SK-N-SH treated with all-trans-retinoic acid at 6 μM for 48 hours (cell line): ENCODE measurements at regions not wholly inside any gene's neighbourhood (a gene's known extent, or its start where the extent isn't known, plus 50 kb on each side); places are given as distances from the start of the nearest gene placed in this dataset.

Source experiments
- ATAC-seq: fragments of 200-7000 bp; cut with Tn5 transposase; 3 replicates; pipeline ENCODE4 v1.9.1; 2020; ENCODE audit warnings: mild to moderate bottlenecking, moderate library complexity
- ARNTL ChIP-seq: fragments of 450-650 bp; formaldehyde crosslinking; IDR thresholded peaks from 2 replicates; pipeline ENCODE4 v1.5.0; 2020; ENCODE audit warnings: low read depth, mild to moderate bottlenecking, moderate library complexity, borderline replicate concordance
- CREB5 ChIP-seq: fragments of 250-450 bp; sonication (Bioruptor Pico); IDR thresholded peaks from 2 replicates; pipeline ENCODE4 v1.5.1; 2020; ENCODE audit warnings: low read depth, mild to moderate bottlenecking, moderate library complexity
- CSDC2 ChIP-seq: fragments of 250-450 bp; sonication (Bioruptor Pico); IDR thresholded peaks from 2 replicates; pipeline ENCODE4 v1.5.0; 2020; ENCODE audit warnings: mild to moderate bottlenecking, moderate library complexity
- CSRNP3 ChIP-seq: fragments of 250-450 bp; sonication (Bioruptor Pico); IDR thresholded peaks from 2 replicates; pipeline ENCODE4 v1.5.1; 2021; ENCODE audit warnings: mild to moderate bottlenecking, moderate library complexity
- ESRRG ChIP-seq: fragments of 250-450 bp; sonication (Bioruptor Pico); IDR thresholded peaks from 2 replicates; pipeline ENCODE4 v1.6.1; 2021; ENCODE audit warnings: mild to moderate bottlenecking
- GLIS3 ChIP-seq: fragments of 250-450 bp; sonication (Bioruptor Pico); IDR thresholded peaks from 2 replicates; pipeline ENCODE4 v1.5.0; 2020; ENCODE audit warnings: mild to moderate bottlenecking, moderate library complexity
- ISL1 ChIP-seq: fragments of 250-450 bp; sonication (Bioruptor Pico); IDR thresholded peaks from 2 replicates; pipeline ENCODE4 v2.1.2; 2022; ENCODE audit warnings: mild to moderate bottlenecking, moderate library complexity
- PATZ1 ChIP-seq: fragments of 250-450 bp; sonication (Bioruptor Pico); IDR thresholded peaks from 2 replicates; pipeline ENCODE4 v1.8.0; 2020; ENCODE audit warnings: mild to moderate bottlenecking, moderate library complexity, borderline replicate concordance
- POU6F1 ChIP-seq: fragments of 250-450 bp; sonication (Bioruptor Pico); IDR thresholded peaks from 2 replicates; pipeline ENCODE4 v1.8.0; 2021; ENCODE audit warnings: low read depth, mild to moderate bottlenecking, moderate library complexity, borderline replicate concordance
- PPARA ChIP-seq: fragments of 250-450 bp; sonication (Bioruptor Pico); IDR thresholded peaks from 2 replicates; pipeline ENCODE4 v1.5.0; 2020; ENCODE audit warnings: mild to moderate bottlenecking, borderline replicate concordance
- RARB ChIP-seq: fragments of 250-450 bp; sonication (Bioruptor Pico); IDR thresholded peaks from 2 replicates; pipeline ENCODE4 v1.8.0; 2021; ENCODE audit warnings: mild to moderate bottlenecking, moderate library complexity
- SNAI2 ChIP-seq: fragments of 250-450 bp; sonication (Bioruptor Pico); IDR thresholded peaks from 2 replicates; pipeline ENCODE4 v1.5.0; 2020; ENCODE audit warnings: mild to moderate bottlenecking, moderate library complexity
- TCF4 ChIP-seq: fragments of 250-450 bp; sonication (Bioruptor Pico); IDR thresholded peaks from 2 replicates; pipeline ENCODE4 v1.8.0; 2021; ENCODE audit warnings: mild to moderate bottlenecking, moderate library complexity, borderline replicate concordance
- TOX ChIP-seq: fragments of 250-450 bp; sonication (Bioruptor Pico); IDR thresholded peaks from 2 replicates; pipeline ENCODE4 v1.8.0; 2021; ENCODE audit warnings: mild to moderate bottlenecking, moderate library complexity, borderline replicate concordance
- TSHZ2 ChIP-seq: fragments of 250-450 bp; sonication (Bioruptor Pico); IDR thresholded peaks from 2 replicates; pipeline ENCODE4 v1.5.0; 2020; ENCODE audit warnings: mild to moderate bottlenecking, moderate library complexity
- ZC3H10 ChIP-seq: fragments of 250-450 bp; sonication (Bioruptor Pico); IDR thresholded peaks from 2 replicates; pipeline ENCODE4 v1.5.1; 2021; ENCODE audit warnings: mild to moderate bottlenecking, moderate library complexity
- ZFP3 ChIP-seq: fragments of 250-450 bp; sonication (Bioruptor Pico); IDR thresholded peaks from 2 replicates; pipeline ENCODE4 v1.5.0; 2020; ENCODE audit warnings: mild to moderate bottlenecking, moderate library complexity
- ZNF565 ChIP-seq: fragments of 450-650 bp; formaldehyde crosslinking; conservative IDR thresholded peaks from 2 replicates; pipeline ENCODE4 v1.5.0; 2020; ENCODE audit warnings: low read depth, mild to moderate bottlenecking, moderate library complexity
- ZNF70 ChIP-seq: fragments of 450-650 bp; formaldehyde crosslinking; IDR thresholded peaks from 2 replicates; pipeline ENCODE4 v1.5.0; 2020; ENCODE audit warnings: mild to moderate bottlenecking, moderate library complexity

GRCh38 chr1:99083338-99083737, 78.7 kb upstream of the PLPPR5 start:
- TF ChIP-seq ISL1 (CRISPR knock-in tag) (no peak), GLIS3 (CRISPR knock-in tag) (no peak), CREB5 (no peak), TSHZ2 (CRISPR knock-in tag) (no peak), ZFP3 (CRISPR knock-in tag) (no peak), ZC3H10 (no peak), CSDC2 (CRISPR knock-in tag) (no peak), RARB (CRISPR knock-in tag) (no peak), CSRNP3 (CRISPR knock-in tag) (no peak), TCF4 (CRISPR knock-in tag) (no peak)
- no peak for ATAC-seq

GRCh38 chr1:99084562-99084961, 79.9 kb upstream of the PLPPR5 start:
- no peak for TF ChIP-seq ESRRG (CRISPR knock-in tag)
- no peak for TF ChIP-seq SNAI2 (CRISPR knock-in tag)
- TF ChIP-seq POU6F1 (CRISPR knock-in tag), result no peak
- no peak for TF ChIP-seq ZC3H10
- TF ChIP-seq RARB (CRISPR knock-in tag), result no peak
- no peak for TF ChIP-seq TOX (CRISPR knock-in tag)
- TF ChIP-seq ZFP3 (CRISPR knock-in tag), result no peak
- TF ChIP-seq TCF4 (CRISPR knock-in tag), result no peak
- no peak for TF ChIP-seq PPARA
- no peak for TF ChIP-seq PATZ1 (CRISPR knock-in tag)
- TF ChIP-seq ZNF70, result no peak
- no peak for TF ChIP-seq GLIS3 (CRISPR knock-in tag)
- TF ChIP-seq ARNTL (CRISPR knock-in tag), result no peak
- no peak for TF ChIP-seq CSRNP3 (CRISPR knock-in tag)
- no peak for ATAC-seq

GRCh38 chr1:99086057-99086456, 81.4 kb upstream of the PLPPR5 start:
- ATAC-seq, result no peak
- TF ChIP-seq ZNF565 (CRISPR knock-in tag), result no peak
